Esophagus squamous epithelium (tissue), 5 donors: ENCODE measurements at regions not wholly inside any gene's neighbourhood (a gene's known extent, or its start where the extent isn't known, plus 50 kb on each side); places are given as distances from the start of the nearest gene placed in this dataset.
"Not testable (repeated sequence)": the region's sequence is repeated elsewhere in the genome, so short reads cannot be mapped to it uniquely, and the experiment has no call there.

Experiments used
- DNase-seq: peaks from one replicate; lab custom pipeline; 2025; lab: John Stamatoyannopoulos, UW
- H3K27ac ChIP-seq, 4 donors: fragments of 200-600 bp; sonication (generic); one replicate each; pipeline ENCODE4 v1.5.1; 2016 to 2019; ENCODE audit warnings: mild to moderate bottlenecking in 1 of 4
- H3K27me3 ChIP-seq, 4 donors: fragments of 200-600 bp; sonication (generic); 1 replicate in 3 of 4; 2 replicates in 1 of 4; pipeline versions ENCODE4 v1.5.1 to v1.6.0; 2017 to 2021; ENCODE audit warnings: antibody characterized with exemption in 1 of 4
- H3K36me3 ChIP-seq, 3 donors: fragments of 200-600 bp; sonication (generic); one replicate each; pipeline ENCODE4 v1.5.1; 2016 to 2019
- H3K4me1 ChIP-seq, 3 donors: fragments of 200-600 bp; sonication (generic); one replicate each; pipeline ENCODE4 v1.5.1; 2017 to 2019
- H3K4me3 ChIP-seq, 4 donors: fragments of 200-600 bp; sonication (generic); 1 replicate in 3 of 4; 2 replicates in 1 of 4; pipeline ENCODE4 v1.5.1; 2016 to 2019; ENCODE audit warnings: mild to moderate bottlenecking in 2 of 4, moderate library complexity in 1 of 4
- H3K9me3 ChIP-seq, 3 donors: fragments of 200-600 bp; sonication (generic); one replicate each; pipeline ENCODE4 v1.5.1; 2016 to 2019
- POLR2A ChIP-seq, 4 donors: fragments of 450-650 bp; IDR thresholded peaks; one replicate each; pipeline ENCODE4 v1.6.1; 2017; ENCODE audit warnings: antibody characterized with exemption in 4 of 4, mild to moderate bottlenecking in 4 of 4, moderate library complexity in 3 of 4
- WGBS, 2 donors: methylation state at CpG; one replicate each; pipeline ENCODE4 v1.1.5; 2018; 5-methylcytosine and 5-hydroxymethylcytosine counted together
- intact Hi-C: fragments of 100-400 bp; cut with DNase I; formaldehyde crosslinking; loops from one replicate; pipeline ENCODE4 v1.15.0; 2022
- TF ChIP-seq, protein P1 (sequence below), 6 experiments: fragments of 450-650 bp in 4 of 6; fragments of 200-600 bp in 2 of 6; sonication (generic) in 2 of 6; IDR thresholded peaks; one replicate each; pipeline ENCODE4 v1.5.1; 2016 to 2019; ENCODE audit warnings: antibody characterized with exemption in 6 of 6, mild to moderate bottlenecking in 4 of 6, moderate library complexity in 4 of 6
- donor health status: DM: yes; HTN: yes; CAD: no.

DNA sequence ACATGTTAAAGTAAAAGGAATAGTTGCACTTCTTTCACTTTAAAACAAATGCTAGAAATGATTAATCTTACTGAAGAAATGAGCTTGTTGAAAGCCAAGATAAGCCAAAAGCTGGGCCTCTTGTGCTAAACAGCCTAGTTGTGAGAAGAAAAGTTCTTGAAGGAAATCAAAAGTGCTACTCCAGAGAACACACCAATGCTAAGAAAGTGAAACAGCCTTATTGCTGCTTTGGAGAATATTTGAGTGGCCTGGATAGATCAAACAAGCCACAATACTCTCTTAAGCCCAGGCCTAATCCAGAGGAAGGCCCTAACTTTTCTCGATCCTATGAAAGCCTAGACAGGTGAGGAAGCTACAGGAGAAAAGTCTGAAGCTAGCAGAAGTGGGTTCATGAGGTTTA lies 967.9 kb upstream of the INTU start:
- no peak for DNase-seq
- H3K4me1 ChIP-seq, result no peaks in the 10 kb centered on the region
- H3K4me3 ChIP-seq, result no peak overlapping the region
- H3K36me3 ChIP-seq, result no peaks in the 10 kb centered on the region
- intact Hi-C loops, result no loop called here
- 90 to 92% methylated on average over 1 of the region's 1 CpG for WGBS, 2 donors
- no peaks in the 10 kb centered on the region for H3K9me3 ChIP-seq
- no peak for TF ChIP-seq POLR2A (IDR thresholded peaks at IDR 0.05)
- TF ChIP-seq, protein P1, sequence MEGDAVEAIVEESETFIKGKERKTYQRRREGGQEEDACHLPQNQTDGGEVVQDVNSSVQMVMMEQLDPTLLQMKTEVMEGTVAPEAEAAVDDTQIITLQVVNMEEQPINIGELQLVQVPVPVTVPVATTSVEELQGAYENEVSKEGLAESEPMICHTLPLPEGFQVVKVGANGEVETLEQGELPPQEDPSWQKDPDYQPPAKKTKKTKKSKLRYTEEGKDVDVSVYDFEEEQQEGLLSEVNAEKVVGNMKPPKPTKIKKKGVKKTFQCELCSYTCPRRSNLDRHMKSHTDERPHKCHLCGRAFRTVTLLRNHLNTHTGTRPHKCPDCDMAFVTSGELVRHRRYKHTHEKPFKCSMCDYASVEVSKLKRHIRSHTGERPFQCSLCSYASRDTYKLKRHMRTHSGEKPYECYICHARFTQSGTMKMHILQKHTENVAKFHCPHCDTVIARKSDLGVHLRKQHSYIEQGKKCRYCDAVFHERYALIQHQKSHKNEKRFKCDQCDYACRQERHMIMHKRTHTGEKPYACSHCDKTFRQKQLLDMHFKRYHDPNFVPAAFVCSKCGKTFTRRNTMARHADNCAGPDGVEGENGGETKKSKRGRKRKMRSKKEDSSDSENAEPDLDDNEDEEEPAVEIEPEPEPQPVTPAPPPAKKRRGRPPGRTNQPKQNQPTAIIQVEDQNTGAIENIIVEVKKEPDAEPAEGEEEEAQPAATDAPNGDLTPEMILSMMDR (IDR thresholded peaks at IDR 0.05), result no peak
- no peaks in the 10 kb centered on the region for H3K27me3 ChIP-seq
- no peak overlapping the region for H3K27ac ChIP-seq

DNA sequence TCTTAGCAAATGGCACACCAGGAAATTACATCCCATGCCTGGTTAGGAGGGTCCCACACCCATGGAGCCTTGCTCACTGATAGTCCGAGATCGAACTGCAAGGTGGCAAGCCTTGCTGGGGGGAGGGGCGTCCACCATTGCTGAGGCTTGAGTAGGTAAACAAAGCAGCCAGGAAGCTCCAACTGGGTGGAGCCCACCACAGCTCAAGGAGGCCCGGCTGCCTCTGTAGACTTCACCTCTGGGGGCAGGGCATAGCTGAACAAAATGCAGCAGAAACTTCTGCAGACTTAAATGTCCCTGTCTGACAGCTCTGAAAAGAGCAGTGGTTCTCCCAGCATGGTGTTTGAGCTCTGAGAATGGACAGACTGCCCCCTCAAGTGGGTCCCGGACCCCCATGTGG lies 962.7 kb upstream of the INTU start:
- H3K4me3 ChIP-seq, H3K9me3 ChIP-seq, H3K27ac ChIP-seq, H3K36me3 ChIP-seq, H3K27me3 ChIP-seq, DNase-seq, intact Hi-C loops, H3K4me1 ChIP-seq: not testable (repeated sequence)
- 90 to 100% methylated on average over 1 to 3 of the region's 5 CpGs for WGBS, 2 donors

DNA sequence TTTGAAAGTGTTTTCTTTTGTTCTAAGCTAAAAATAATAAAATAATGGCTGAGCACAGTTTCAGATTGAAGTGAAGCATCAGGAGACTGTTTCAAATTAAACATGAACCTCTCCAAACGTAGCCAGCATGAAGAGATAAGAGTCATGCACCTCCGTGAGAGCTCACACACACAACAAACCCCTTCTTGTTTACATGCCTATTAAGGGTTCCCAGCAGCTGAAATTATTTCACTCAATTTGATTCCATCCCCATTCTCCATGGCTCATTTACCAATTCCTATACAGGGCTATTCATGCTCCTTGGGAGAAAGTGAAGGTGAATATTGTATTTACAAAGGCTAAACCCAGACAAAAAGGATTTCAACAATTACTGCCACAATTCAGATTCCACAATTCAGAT lies 954.1 kb upstream of the INTU start:
- Histone ChIP-seq H3K27ac (no peak overlapping the region), H3K9me3 (no peaks in the 10 kb centered on the region), H3K4me1 (no peaks in the 10 kb centered on the region), H3K36me3 (no peaks in the 10 kb centered on the region), H3K4me3 (no peak overlapping the region), H3K27me3 (no peaks in the 10 kb centered on the region)
- no peak for DNase-seq
- TF ChIP-seq, protein P1 (IDR thresholded peaks at IDR 0.05), result no peak
- TF ChIP-seq POLR2A (IDR thresholded peaks at IDR 0.05), result no peak
- 81 to 83% methylated on average over 2 of the region's 2 CpGs for WGBS, 2 donors
- intact Hi-C loops, result no loop called here

DNA sequence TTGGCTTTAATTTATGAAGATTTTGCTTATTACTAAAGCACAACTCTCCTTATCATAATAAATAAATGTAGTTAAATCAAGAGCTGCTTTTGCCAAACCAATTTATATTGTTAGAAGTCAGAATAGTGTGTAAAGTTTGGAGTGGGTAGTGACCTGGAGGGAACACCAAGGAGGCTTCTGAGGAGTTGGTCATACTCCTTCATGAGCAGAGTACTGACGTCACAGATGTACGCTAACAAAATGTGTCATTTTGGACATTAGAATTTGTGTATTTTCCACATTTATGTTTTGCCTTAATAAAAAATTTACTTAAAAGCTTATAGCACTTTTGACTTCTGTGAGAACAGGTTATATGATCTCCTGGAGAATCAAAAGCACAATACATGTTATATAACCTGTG lies 953.5 kb upstream of the INTU start:
- no peak overlapping the region for H3K27ac ChIP-seq
- no peaks in the 10 kb centered on the region for H3K4me1 ChIP-seq
- 72 to 79% methylated on average over 2 of the region's 2 CpGs for WGBS, 2 donors
- H3K27me3 ChIP-seq, result no peaks in the 10 kb centered on the region
- DNase-seq, result no peak
- H3K9me3 ChIP-seq, result no peaks in the 10 kb centered on the region
- H3K4me3 ChIP-seq, result no peak overlapping the region
- intact Hi-C loops, result no loop called here
- TF ChIP-seq, protein P1 (IDR thresholded peaks at IDR 0.05), result no peak
- TF ChIP-seq POLR2A (IDR thresholded peaks at IDR 0.05), result no peak
- no peaks in the 10 kb centered on the region for H3K36me3 ChIP-seq

DNA sequence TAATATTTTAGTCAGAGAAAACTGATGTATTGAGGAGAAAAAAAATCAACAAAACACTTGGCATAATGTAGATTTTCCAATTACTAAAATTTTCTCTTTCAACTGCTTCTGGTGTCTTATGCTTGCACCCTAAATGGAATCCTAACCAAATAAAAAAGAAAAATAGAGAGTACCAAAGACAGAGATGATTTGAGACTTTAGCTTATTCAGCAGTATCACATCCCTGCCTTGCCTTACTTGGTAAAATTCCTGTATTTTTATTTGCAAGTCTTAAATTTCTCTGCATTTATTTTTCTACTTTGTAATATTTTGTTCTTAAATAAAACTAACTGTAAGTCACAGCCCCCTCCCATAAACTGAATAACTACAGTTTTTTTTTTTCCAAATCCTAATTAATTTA lies 950.5 kb upstream of the INTU start:
- intact Hi-C loops, result no loop called here
- H3K4me1 ChIP-seq, result no peaks in the 10 kb centered on the region
- TF ChIP-seq, protein P1 (IDR thresholded peaks at IDR 0.05), result no peak
- no peak for TF ChIP-seq POLR2A (IDR thresholded peaks at IDR 0.05)
- H3K9me3 ChIP-seq, result no peaks in the 10 kb centered on the region
- no peak overlapping the region for H3K4me3 ChIP-seq
- DNase-seq, result no peak
- no peaks in the 10 kb centered on the region for H3K27me3 ChIP-seq
- no peaks in the 10 kb centered on the region for H3K36me3 ChIP-seq
- H3K27ac ChIP-seq, result no peak overlapping the region

DNA sequence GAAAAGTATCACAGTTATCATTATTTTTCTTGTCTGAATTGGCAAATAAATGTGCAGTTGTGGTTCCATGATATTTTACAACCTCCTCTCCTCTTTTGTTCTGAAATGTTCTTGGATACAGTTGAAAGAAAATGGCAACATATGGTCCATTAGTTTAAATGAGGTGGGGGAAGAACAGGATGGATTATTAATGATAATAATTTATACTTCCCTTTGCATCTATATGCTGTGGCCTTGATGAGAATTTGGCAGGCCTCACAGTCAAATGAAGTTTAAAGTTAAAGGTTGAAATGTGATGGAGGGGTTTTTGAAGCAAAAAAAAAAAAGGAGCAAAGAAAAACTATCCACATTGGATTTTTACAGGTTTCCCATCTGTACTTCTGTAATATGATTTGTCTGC lies 946.3 kb upstream of the INTU start:
- DNase-seq, result no peak
- Histone ChIP-seq H3K27me3 (no peaks in the 10 kb centered on the region), H3K4me3 (no peak overlapping the region), H3K27ac (no peak overlapping the region), H3K4me1 (peaks cover 0 to 5% (median 0%) of the 10 kb centered on the region in 3 donors), H3K9me3 (no peaks in the 10 kb centered on the region), H3K36me3 (no peaks in the 10 kb centered on the region)
- TF ChIP-seq POLR2A (IDR thresholded peaks at IDR 0.05), result no peak
- TF ChIP-seq, protein P1 (IDR thresholded peaks at IDR 0.05), result no peak
- intact Hi-C loops, result no loop called here
